H9 (cell line): ENCODE measurements at regions not wholly inside any gene's neighbourhood (a gene's known extent, or its start where the extent isn't known, plus 50 kb on each side); places are given as distances from the start of the nearest gene placed in this dataset.

Source experiments
- DNase-seq: peaks from one replicate; pipeline ENCODE4 v3.0.0-alpha.2; 2017
- H2AFZ ChIP-seq: one replicate; pipeline ENCODE4 v1.6.1; 2013; ENCODE audit warnings: mild to moderate bottlenecking, low read length, control low read depth, moderate library complexity
- H2AK5ac ChIP-seq: 2 replicates; pipeline ENCODE4 v1.6.1; 2013; ENCODE audit warnings: low read length, control low read depth, mixed read lengths; ENCODE audit not compliant: insufficient read length
- H2BK120ac ChIP-seq: one replicate; pipeline ENCODE4 v1.6.1; 2013; ENCODE audit warnings: low read depth, mild to moderate bottlenecking, low read length, control low read depth, inconsistent platforms; ENCODE audit not compliant: poor library complexity, severe bottlenecking
- H2BK12ac ChIP-seq: 2 replicates; pipeline ENCODE4 v1.6.1; 2013; ENCODE audit warnings: low read length, control low read depth, mixed read lengths, low read depth; ENCODE audit not compliant: insufficient read length
- H2BK15ac ChIP-seq: 2 replicates; pipeline ENCODE4 v1.6.1; 2013; ENCODE audit warnings: low read depth, low read length, control low read depth
- H2BK20ac ChIP-seq: one replicate; pipeline ENCODE4 v1.6.1; 2013; ENCODE audit warnings: low read depth, mild to moderate bottlenecking, low read length, control low read depth, inconsistent platforms; ENCODE audit not compliant: poor library complexity, severe bottlenecking
- H2BK5ac ChIP-seq: 2 replicates; pipeline ENCODE4 v1.6.1; 2013; ENCODE audit warnings: low read length, control low read depth, mixed read lengths; ENCODE audit not compliant: insufficient read length
- H3K14ac ChIP-seq: 2 replicates; pipeline ENCODE4 v1.6.1; 2013; ENCODE audit warnings: low read length, control low read depth; ENCODE audit not compliant: insufficient read depth
- H3K18ac ChIP-seq: 2 replicates; pipeline ENCODE4 v1.6.1; 2013; ENCODE audit warnings: low read depth, mild to moderate bottlenecking, mixed read lengths, low read length, control low read depth; ENCODE audit not compliant: insufficient read length
- H3K23ac ChIP-seq: 2 replicates; pipeline ENCODE4 v1.6.1; 2013; ENCODE audit warnings: low read length, control low read depth, mixed read lengths, low read depth; ENCODE audit not compliant: insufficient read length
- H3K23me2 ChIP-seq: 2 replicates; pipeline ENCODE4 v1.6.1; 2013; ENCODE audit warnings: low read depth, mild to moderate bottlenecking, mixed read lengths, low read length, control low read depth; ENCODE audit not compliant: insufficient read length, poor library complexity, severe bottlenecking
- H3K27ac ChIP-seq: 2 replicates; pipeline ENCODE4 v1.5.1; 2013; ENCODE audit warnings: low read length, control low read depth, mixed read lengths, low read depth; ENCODE audit not compliant: insufficient read length
- H3K27me3 ChIP-seq: 2 replicates; pipeline ENCODE4 v1.6.1; 2013; ENCODE audit warnings: low read length, control low read depth, inconsistent platforms; ENCODE audit not compliant: insufficient read depth
- H3K4ac ChIP-seq: 2 replicates; pipeline ENCODE4 v1.6.1; 2013; ENCODE audit warnings: low read depth, mild to moderate bottlenecking, control low read depth, inconsistent platforms, low read length, moderate library complexity
- H3K4me1 ChIP-seq: 2 replicates; pipeline ENCODE4 v1.6.1; 2013; ENCODE audit warnings: low read length, control low read depth, inconsistent platforms; ENCODE audit not compliant: insufficient read depth
- H3K4me2 ChIP-seq: 2 replicates; pipeline ENCODE4 v1.6.1; 2013; ENCODE audit warnings: low read length, control low read depth, mixed read lengths; ENCODE audit not compliant: insufficient read length, insufficient read depth
- H3K56ac ChIP-seq: 2 replicates; pipeline ENCODE4 v1.6.1; 2013; ENCODE audit warnings: low read depth, mild to moderate bottlenecking, mixed read lengths, low read length, control low read depth; ENCODE audit not compliant: insufficient read length
- H3K79me1 ChIP-seq: 2 replicates; pipeline ENCODE4 v1.6.1; 2013; ENCODE audit warnings: low read depth, mild to moderate bottlenecking, moderate library complexity, low read length, control low read depth, inconsistent platforms; ENCODE audit not compliant: insufficient read depth, poor library complexity, severe bottlenecking
- H3K79me2 ChIP-seq: 2 replicates; pipeline ENCODE4 v1.6.1; 2013; ENCODE audit warnings: low read length, control low read depth, inconsistent platforms; ENCODE audit not compliant: insufficient read depth
- H3K9ac ChIP-seq: 2 replicates; pipeline ENCODE4 v1.6.1; 2013; ENCODE audit warnings: low read length, control low read depth, mixed read lengths; ENCODE audit not compliant: insufficient read length; ENCODE audit errors: extremely low read depth
- H3K9me3 ChIP-seq: one replicate; pipeline ENCODE4 v1.6.1; 2013; ENCODE audit warnings: low read depth, low read length, inconsistent platforms; ENCODE audit not compliant: control insufficient read depth
- H3T11ph ChIP-seq: one replicate; pipeline ENCODE4 v1.6.1; 2013; ENCODE audit warnings: mild to moderate bottlenecking, low read length, control low read depth, inconsistent platforms
- H4K20me1 ChIP-seq: one replicate; pipeline ENCODE4 v1.6.1; 2013; ENCODE audit not compliant: control insufficient read depth, insufficient read length, insufficient read depth
- H4K5ac ChIP-seq: 2 replicates; pipeline ENCODE4 v1.6.1; 2013; ENCODE audit warnings: low read depth, mild to moderate bottlenecking, mixed read lengths, low read length, control low read depth; ENCODE audit not compliant: insufficient read length
- H4K8ac ChIP-seq: replicated peaks from 2 replicates; pipeline ENCODE4 v1.6.1; 2013; ENCODE audit warnings: low read length, control low read depth, mixed read lengths, low read depth; ENCODE audit not compliant: insufficient read length
- H4K91ac ChIP-seq: 2 replicates; pipeline ENCODE4 v1.6.1; 2013; ENCODE audit warnings: low read depth, mild to moderate bottlenecking, moderate library complexity, mixed read lengths, low read length, control low read depth; ENCODE audit not compliant: insufficient read length
- H3K27ac Mint-ChIP-seq, 3 experiments: 2 replicates in 2 of 3; 3 replicates in 1 of 3; pipeline ENCODE4 v1.8.0; 2020 to 2021; ENCODE audit warnings: mixed read lengths in 3 of 3, mild to moderate bottlenecking in 1 of 3, moderate library complexity in 1 of 3
- H3K27me3 Mint-ChIP-seq: 2 replicates; pipeline ENCODE4 v1.8.0; 2021; ENCODE audit warnings: low read depth, mild to moderate bottlenecking, moderate library complexity, mixed read lengths
- H3K36me3 Mint-ChIP-seq, 3 experiments: 2 replicates in 2 of 3; 3 replicates in 1 of 3; pipeline ENCODE4 v1.8.0; 2020 to 2021; ENCODE audit warnings: low read depth in 3 of 3, mixed read lengths in 3 of 3; ENCODE audit not compliant: insufficient read depth in 1 of 3
- H3K4me1 Mint-ChIP-seq, 2 experiments: 2 replicates each; pipeline ENCODE4 v1.8.0; 2020; ENCODE audit warnings: mixed read lengths in 2 of 2
- H3K4me3 Mint-ChIP-seq, 2 experiments: 2 replicates in 1 of 2; 3 replicates in 1 of 2; pipeline ENCODE4 v1.8.0; 2020 to 2021; ENCODE audit warnings: mild to moderate bottlenecking in 2 of 2, mixed read lengths in 2 of 2, moderate library complexity in 1 of 2
- H3K9me3 Mint-ChIP-seq, 2 experiments: 2 replicates in 1 of 2; 3 replicates in 1 of 2; pipeline ENCODE4 v1.8.0; 2020; ENCODE audit warnings: mild to moderate bottlenecking in 2 of 2, mixed read lengths in 2 of 2, moderate library complexity in 1 of 2
- CTCF ChIP-seq: fragments of 200-600 bp; sonication (generic); conservative IDR thresholded peaks from 3 replicates; pipeline ENCODE4 v1.8.0; 2021; ENCODE audit warnings: antibody characterized with exemption, mild to moderate bottlenecking
- WGBS: extraction: QIAGEN DNeasy Blood & Tissue Kit; methylation state at CpG from one replicate; pipeline ENCODE4 v1.1.7; 2013; ENCODE audit warnings: missing lambda C conversion rate, low lambda C conversion rate, mixed read lengths; ENCODE audit not compliant: insufficient read length; ENCODE audit errors: extremely low coverage; 5-methylcytosine and 5-hydroxymethylcytosine counted together

GRCh38 chr7:20865684-20866083, 79.0 kb upstream of the SP8 start:
- H3K4me1 ChIP-seq, result no peaks in the 10 kb centered on the region; the same call in 1 of the 2 replicates
- no peak overlapping the region for H3K4me2 ChIP-seq
- no peak overlapping the region for H3K18ac ChIP-seq
- H3K36me3 Mint-ChIP-seq, result no peaks in the 10 kb centered on the region
- H2BK12ac ChIP-seq, result no peak overlapping the region
- H3T11ph ChIP-seq, result no peak overlapping the region
- H2BK15ac ChIP-seq, result no peak overlapping the region
- WGBS, result no CpG with 5 or more reads among the region's 6 CpGs
- no peak overlapping the region for H4K5ac ChIP-seq
- H4K91ac ChIP-seq, result no peak overlapping the region
- no peak overlapping the region for H3K27ac Mint-ChIP-seq
- no peaks in the 10 kb centered on the region for H3K9me3 ChIP-seq
- no peaks in the 10 kb centered on the region; a peak in 1 of 5 replicates for H3K9me3 Mint-ChIP-seq
- H3K79me2 ChIP-seq, result no peaks in the 10 kb centered on the region
- no peak for TF ChIP-seq CTCF
- H4K20me1 ChIP-seq, result no peaks in the 10 kb centered on the region
- H3K4me3 Mint-ChIP-seq, result no peak overlapping the region
- DNase-seq, result no peak
- H3K14ac ChIP-seq, result no peak overlapping the region
- H3K79me1 ChIP-seq, result no peaks in the 10 kb centered on the region
- H2BK20ac ChIP-seq, result no peak overlapping the region
- H2AFZ ChIP-seq, result no peak overlapping the region
- no peak overlapping the region for H3K9ac ChIP-seq
- no peaks in the 10 kb centered on the region for H3K27me3 ChIP-seq
- peaks cover 11 to 15% of the 10 kb centered on the region in 2 experiments for H3K4me1 Mint-ChIP-seq
- no peak overlapping the region for H2AK5ac ChIP-seq
- no peak overlapping the region for H3K27ac ChIP-seq
- H3K56ac ChIP-seq, result no peak overlapping the region
- H3K4ac ChIP-seq, result no peak overlapping the region
- H2BK5ac ChIP-seq, result no peak overlapping the region
- H2BK120ac ChIP-seq, result no peak overlapping the region
- H3K23me2 ChIP-seq, result no peaks in the 10 kb centered on the region
- no peak overlapping the region for H4K8ac ChIP-seq
- no peak overlapping the region for H3K23ac ChIP-seq
- no peaks in the 10 kb centered on the region for H3K27me3 Mint-ChIP-seq
